ENCODE measurements at regions not wholly inside any gene's neighbourhood (a gene's known extent, or its start where the extent isn't known, plus 50 kb on each side); places are given as distances from the start of the nearest gene placed in this dataset.

- TF ChIP-seq POLR2AphosphoS5 (IDR thresholded peaks at IDR 0.05; ENCODE audit: low read depth, low read length), result no peak
- no peak for TF ChIP-seq SIN3A (IDR thresholded peaks at IDR 0.05; ENCODE audit: borderline replicate concordance, insufficient read depth, low read depth, low read length)
Measured at GRCh38 chr2:9154061-9154460, 52.6 kb upstream of the ASAP2 start.
